Suprapubic skin (tissue), 4 donors: ENCODE measurements at regions not wholly inside any gene's neighbourhood (a gene's known extent, or its start where the extent isn't known, plus 50 kb on each side); places are given as distances from the start of the nearest gene placed in this dataset.
"Not testable (repeated sequence)": the region's sequence is repeated elsewhere in the genome, so short reads cannot be mapped to it uniquely, and the experiment has no call there.

ENCODE experiments used
- DNase-seq, 2 donors: peaks; one replicate each; pipeline ENCODE4 v3.0.0-alpha.2; 2019; ENCODE audit warnings: low spot score in 2 of 2
- H3K27ac ChIP-seq: fragments of 200-600 bp; sonication (generic); one replicate; pipeline ENCODE4 v1.5.1; 2019
- H3K27me3 ChIP-seq: fragments of 200-600 bp; sonication (generic); one replicate; pipeline ENCODE4 v1.5.1; 2019
- H3K36me3 ChIP-seq: fragments of 200-600 bp; sonication (generic); one replicate; pipeline ENCODE4 v1.5.1; 2019
- H3K4me1 ChIP-seq: fragments of 200-600 bp; sonication (generic); one replicate; pipeline ENCODE4 v1.5.1; 2019
- H3K4me3 ChIP-seq: fragments of 200-600 bp; sonication (generic); one replicate; pipeline ENCODE4 v1.5.1; 2019; ENCODE audit warnings: mild to moderate bottlenecking
- H3K9me3 ChIP-seq: fragments of 200-600 bp; sonication (generic); one replicate; pipeline ENCODE4 v1.5.1; 2019
- CTCF ChIP-seq, 2 donors: fragments of 200-600 bp in 1 of 2; fragments of 450-650 bp in 1 of 2; sonication (generic) in 1 of 2; IDR thresholded peaks; one replicate each; pipeline ENCODE4 v1.5.1; 2016 to 2019; ENCODE audit warnings: antibody characterized with exemption in 2 of 2, mild to moderate bottlenecking in 1 of 2, moderate library complexity in 1 of 2
- EP300 ChIP-seq: sonication (generic); formaldehyde crosslinking; IDR thresholded peaks from one replicate; pipeline ENCODE4 v1.6.1; 2017; ENCODE audit warnings: antibody characterized with exemption
- POLR2A ChIP-seq, 2 donors: fragments of 450-650 bp; IDR thresholded peaks; one replicate each; pipeline ENCODE4 v1.6.1; 2017; ENCODE audit warnings: antibody characterized with exemption in 2 of 2, mild to moderate bottlenecking in 2 of 2, moderate library complexity in 2 of 2
- POLR2AphosphoS5 ChIP-seq, 3 donors: sonication (generic); formaldehyde crosslinking; IDR thresholded peaks; one replicate each; pipeline ENCODE4 v1.6.1; 2017; ENCODE audit warnings: antibody characterized with exemption in 3 of 3
- WGBS: methylation state at CpG from one replicate; pipeline ENCODE4 v1.1.5; 2018; 5-methylcytosine and 5-hydroxymethylcytosine counted together

GRCh38 chr15:96473556-96473955 is 143.1 kb downstream of the NR2F2 start:
- Histone ChIP-seq H3K4me3 (no peak overlapping the region), H3K27me3 (peaks cover 9% of the 10 kb centered on the region), H3K4me1 (no peaks in the 10 kb centered on the region), H3K36me3 (no peaks in the 10 kb centered on the region), H3K27ac (no peak overlapping the region), H3K9me3 (no peaks in the 10 kb centered on the region)
- DNase-seq: no peak
- no peak for TF ChIP-seq EP300
- no peak for TF ChIP-seq POLR2A (IDR thresholded peaks at IDR 0.05)
- 82% methylated on average over 5 of the region's 5 CpGs for WGBS

GRCh38 chr15:96474231-96474664 is 143.7 kb downstream of the NR2F2 start:
- 69% methylated on average over 5 of the region's 5 CpGs for WGBS

DNA sequence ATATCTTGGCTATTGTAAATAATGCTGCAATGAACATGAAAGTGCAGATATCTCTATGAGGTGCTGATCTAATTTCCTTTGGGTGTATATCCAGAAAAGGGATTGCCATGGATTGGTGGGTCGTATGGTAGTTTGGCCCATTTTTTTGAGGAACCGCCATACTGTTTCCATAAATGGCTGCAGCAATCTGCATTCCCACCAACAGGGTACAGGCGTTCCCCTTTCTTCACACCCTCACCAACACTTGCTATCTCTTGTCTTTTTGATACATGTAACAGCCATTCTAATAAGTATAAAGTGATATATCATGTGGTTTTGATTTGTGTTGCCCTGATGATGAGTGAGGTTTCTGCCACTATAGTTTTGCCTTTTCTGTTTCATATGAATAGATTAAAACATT is 146.7 kb downstream of the NR2F2 start:
- DNase-seq: no peak
- Histone ChIP-seq H3K27ac (no peak overlapping the region), H3K27me3 (no peaks in the 10 kb centered on the region), H3K9me3 (no peaks in the 10 kb centered on the region), H3K4me3 (no peak overlapping the region), H3K4me1 (no peaks in the 10 kb centered on the region), H3K36me3 (no peaks in the 10 kb centered on the region)
- no peak for TF ChIP-seq EP300
- TF ChIP-seq POLR2AphosphoS5 (IDR thresholded peaks at IDR 0.05): no peak
- TF ChIP-seq POLR2A (IDR thresholded peaks at IDR 0.05): no peak
- TF ChIP-seq CTCF (IDR thresholded peaks at IDR 0.05): no peak
- WGBS: 97% methylated on average over 3 of the region's 3 CpGs

More at GRCh38 chr15:96474231-96474664, 143.7 kb downstream of the NR2F2 start:
- DNase-seq: no peak
- Histone ChIP-seq H3K36me3 (no peaks in the 10 kb centered on the region), H3K27me3 (peaks cover 8% of the 10 kb centered on the region), H3K27ac (no peak overlapping the region), H3K9me3 (no peaks in the 10 kb centered on the region), H3K4me3 (no peak overlapping the region), H3K4me1 (no peaks in the 10 kb centered on the region)
- TF ChIP-seq POLR2A (IDR thresholded peaks at IDR 0.05) (no peak), POLR2AphosphoS5 (IDR thresholded peaks at IDR 0.05) (no peak), EP300 (no peak), CTCF (IDR thresholded peaks at IDR 0.05) (no peak)

- not testable (repeated sequence) for H3K27ac ChIP-seq, H3K4me3 ChIP-seq, DNase-seq, H3K9me3 ChIP-seq, H3K36me3 ChIP-seq, H3K27me3 ChIP-seq, H3K4me1 ChIP-seq
- 96% methylated on average over 1 of the region's 1 CpG for WGBS
Observed at GRCh38 chr15:96484412-96484811, 153.9 kb downstream of the NR2F2 start.

- Histone ChIP-seq H3K27me3 (peaks cover 9% of the 10 kb centered on the region), H3K4me3 (no peak overlapping the region), H3K27ac (no peak overlapping the region), H3K9me3 (no peaks in the 10 kb centered on the region), H3K36me3 (no peaks in the 10 kb centered on the region), H3K4me1 (no peaks in the 10 kb centered on the region)
- TF ChIP-seq EP300 (no peak), POLR2AphosphoS5 (IDR thresholded peaks at IDR 0.05) (no peak)
- DNase-seq: no peak
Observed at GRCh38 chr15:96484830-96485229, 154.3 kb downstream of the NR2F2 start.

DNA sequence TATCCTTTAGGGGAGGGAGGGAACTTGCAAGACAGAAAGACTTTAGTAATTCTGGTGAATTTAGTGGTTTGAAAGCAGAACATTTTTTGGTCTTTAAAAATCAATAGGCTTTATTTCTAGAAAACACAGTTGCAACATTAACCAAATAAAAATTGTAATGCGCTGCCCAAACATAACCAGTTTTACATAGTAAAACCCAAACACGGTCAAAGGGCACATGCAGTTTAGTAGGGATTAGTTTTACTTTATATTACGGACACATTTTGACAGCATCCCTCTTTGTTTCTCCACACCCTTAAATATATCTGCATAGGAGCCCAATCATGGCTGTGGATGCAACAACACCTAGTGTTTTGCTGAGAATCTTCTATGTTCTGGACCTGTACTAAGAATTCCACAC is 156.7 kb downstream of the NR2F2 start:
- DNase-seq: no peak
- Histone ChIP-seq H3K4me3 (no peak overlapping the region), H3K27me3 (peaks cover 9% of the 10 kb centered on the region), H3K27ac (no peak overlapping the region), H3K9me3 (no peaks in the 10 kb centered on the region), H3K36me3 (no peaks in the 10 kb centered on the region), H3K4me1 (no peaks in the 10 kb centered on the region)
- WGBS: 91% methylated on average over 3 of the region's 3 CpGs
- TF ChIP-seq POLR2AphosphoS5 (IDR thresholded peaks at IDR 0.05): no peak
- TF ChIP-seq CTCF (IDR thresholded peaks at IDR 0.05): no peak

DNA sequence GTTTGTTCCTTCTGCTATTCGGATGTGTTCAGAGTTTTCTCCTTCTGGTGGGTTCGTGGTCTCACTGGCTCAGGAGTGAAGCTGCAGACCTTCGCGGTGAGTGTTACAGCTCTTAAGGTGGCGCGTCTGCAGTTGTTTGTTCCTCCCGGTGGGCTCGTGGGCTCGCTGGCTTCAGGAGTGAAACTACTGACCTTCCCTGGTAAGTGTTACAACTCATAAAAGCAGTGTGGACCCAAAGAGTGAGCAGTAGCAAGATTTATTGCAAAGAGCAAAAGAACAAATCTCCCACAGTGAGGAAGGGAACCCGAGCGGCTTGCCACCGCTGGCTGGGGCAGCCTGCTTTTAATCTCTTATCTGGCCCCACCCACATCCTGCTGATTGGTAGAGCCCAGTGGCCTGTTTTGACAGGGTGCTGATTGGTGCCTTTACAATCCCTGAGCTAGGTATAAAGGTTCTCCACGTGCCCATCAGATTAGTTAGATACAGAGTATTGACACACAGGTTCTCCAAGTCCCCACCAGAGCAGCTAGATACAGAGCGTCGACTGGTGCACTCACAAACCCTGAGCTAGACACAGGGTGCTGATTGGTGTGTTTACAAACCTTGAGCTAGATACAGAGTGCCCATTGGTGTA is 160.7 kb downstream of the NR2F2 start:
- H3K4me3 ChIP-seq, H3K9me3 ChIP-seq, DNase-seq, H3K27me3 ChIP-seq, H3K36me3 ChIP-seq, H3K4me1 ChIP-seq, H3K27ac ChIP-seq: not testable (repeated sequence)
- WGBS: 48% methylated on average over 15 of the region's 15 CpGs

DNA sequence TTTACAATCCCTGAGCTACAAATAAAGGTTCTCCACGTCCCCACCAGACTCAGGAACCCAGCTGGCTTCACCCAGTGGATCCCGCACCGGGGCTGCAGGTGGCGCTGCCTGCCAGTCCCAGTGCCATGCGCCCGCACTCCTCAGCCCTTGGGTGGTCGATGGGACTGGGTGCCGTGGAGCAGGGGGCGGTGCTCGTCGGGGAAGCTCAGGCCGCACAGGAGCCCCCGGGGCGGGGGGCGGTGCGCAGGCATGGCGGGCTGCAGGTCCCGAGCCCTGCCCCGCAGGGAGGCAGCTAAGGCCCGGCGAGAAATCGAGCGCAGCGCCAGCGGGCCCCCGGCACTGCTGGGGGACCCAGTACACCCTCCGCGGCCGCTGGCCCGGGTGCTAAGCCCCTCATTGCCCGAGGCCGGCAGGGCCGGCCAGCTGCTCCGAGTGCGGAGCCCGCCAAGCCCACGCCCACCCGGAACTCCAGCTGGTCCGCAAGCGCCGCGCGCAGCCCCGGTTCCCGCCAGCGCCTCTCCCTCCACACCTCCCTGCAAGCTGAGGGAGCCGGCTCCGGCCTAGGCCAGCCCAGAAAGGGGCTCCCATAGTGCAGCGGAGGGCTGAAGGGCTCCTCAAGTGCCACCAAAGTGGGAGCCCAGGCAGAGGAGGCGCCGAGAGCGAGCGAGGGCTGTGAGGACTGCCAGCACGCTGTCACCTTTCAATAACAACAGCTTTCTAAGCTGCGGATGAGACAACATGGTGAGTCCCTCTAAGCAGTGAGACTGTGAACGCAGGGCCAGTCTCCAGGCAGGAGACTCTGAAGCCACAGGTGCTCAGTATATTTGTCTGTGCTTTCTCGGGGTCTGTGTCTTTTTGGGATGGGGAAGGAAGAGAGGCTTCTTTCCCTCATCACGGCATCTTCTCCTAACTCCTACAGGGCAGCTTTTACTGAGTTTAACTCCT is 161.5 kb downstream of the NR2F2 start:
- not testable (repeated sequence) for H3K4me3 ChIP-seq

More for the DNA sequence above, 161.5 kb downstream of the NR2F2 start:
- DNase-seq, H3K27ac ChIP-seq, H3K36me3 ChIP-seq, H3K27me3 ChIP-seq, H3K4me1 ChIP-seq, H3K9me3 ChIP-seq: not testable (repeated sequence)
- WGBS: 93% methylated on average over 18 of the region's 58 CpGs
